ENCODE measurements at regions not wholly inside any gene's neighbourhood (a gene's known extent, or its start where the extent isn't known, plus 50 kb on each side); places are given as distances from the start of the nearest gene placed in this dataset.
"Not testable (repeated sequence)": the region's sequence is repeated elsewhere in the genome, so short reads cannot be mapped to it uniquely, and the experiment has no call there.

GRCh38 chr7:45267262-45267661, 109.7 kb downstream of the RAMP3 start:
- DNase-seq (ENCODE audit: low spot score): no peak

GRCh38 chr7:45268013-45268412, 110.4 kb downstream of the RAMP3 start:
- DNase-seq (ENCODE audit: low spot score): no peak

GRCh38 chr7:45269192-45269591, 111.6 kb downstream of the RAMP3 start:
- DNase-seq (ENCODE audit: low spot score): no peak

GRCh38 chr7:45278763-45279398, 121.3 kb downstream of the RAMP3 start:
- no peak for DNase-seq (ENCODE audit: low spot score)

- not testable (repeated sequence) for DNase-seq (ENCODE audit: low spot score)
Observed at GRCh38 chr7:45289611-45290010, 132.0 kb downstream of the RAMP3 start.

GRCh38 chr7:45290880-45291279, 133.3 kb downstream of the RAMP3 start:
- DNase-seq (ENCODE audit: low spot score): no peak

- no peak for DNase-seq (ENCODE audit: low spot score)
Observed at GRCh38 chr7:45292481-45292880, 134.9 kb downstream of the RAMP3 start.

GRCh38 chr7:45293295-45293942, 135.8 kb downstream of the RAMP3 start:
- no peak for DNase-seq (ENCODE audit: low spot score)

GRCh38 chr7:45294559-45294958, 137.0 kb downstream of the RAMP3 start:
- DNase-seq (ENCODE audit: low spot score): no peak

DNA sequence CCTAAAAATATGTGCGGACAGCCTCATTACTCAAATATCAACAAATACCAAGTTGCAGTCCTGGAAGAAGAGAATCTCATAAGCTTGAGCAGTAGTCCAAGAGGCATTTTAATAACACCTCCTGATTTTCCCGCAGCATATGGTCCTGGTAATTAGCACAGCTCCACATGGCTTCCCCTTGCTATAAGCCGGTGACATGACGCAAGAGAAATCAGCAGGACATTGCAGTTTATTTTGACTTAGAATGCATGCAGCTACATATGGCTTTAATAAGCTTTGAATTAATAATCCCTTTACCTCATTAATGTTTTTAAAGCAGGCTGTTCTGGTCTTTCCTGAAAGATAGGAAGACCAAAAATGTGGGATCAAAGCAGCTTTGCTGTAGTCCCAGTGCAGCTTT, 137.6 kb downstream of the RAMP3 start:
- DNase-seq (ENCODE audit: low spot score): no peak

GRCh38 chr7:45296748-45297147, 139.2 kb downstream of the RAMP3 start:
- no peak for DNase-seq (ENCODE audit: low spot score)

DNA sequence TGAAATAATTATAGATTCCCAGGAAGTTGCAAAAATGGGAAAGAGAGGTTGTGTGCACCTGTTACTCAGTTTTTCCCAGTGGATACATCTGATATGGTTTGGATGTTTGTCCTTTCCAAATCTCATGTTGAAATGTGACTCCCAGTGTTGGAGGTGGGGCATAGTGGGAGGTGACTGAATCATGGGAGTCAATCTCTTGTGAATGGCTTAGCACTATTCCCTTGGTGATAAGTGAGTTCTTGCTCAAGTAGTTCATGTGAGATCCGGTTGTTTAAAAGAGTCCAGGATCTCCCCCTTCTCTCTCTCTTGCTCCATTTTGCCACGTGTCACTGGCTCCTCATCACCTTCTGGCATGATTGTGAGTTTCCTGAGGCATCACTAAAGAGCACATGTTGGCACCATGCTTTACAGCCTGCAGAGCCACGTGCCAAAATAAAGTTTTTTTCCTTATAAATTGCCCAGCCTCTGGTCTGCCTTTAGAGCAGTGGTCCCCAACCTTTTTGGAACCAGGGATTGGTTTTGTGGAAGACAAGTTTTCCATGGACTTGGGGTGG, 149.2 kb downstream of the RAMP3 start:
- no peak for DNase-seq (ENCODE audit: low spot score)

GRCh38 chr7:45311597-45311996, 154.0 kb downstream of the RAMP3 start:
- DNase-seq (ENCODE audit: low spot score): no peak

GRCh38 chr7:45315512-45315911, 157.9 kb downstream of the RAMP3 start:
- DNase-seq (ENCODE audit: low spot score): not testable (repeated sequence)

- no peak for DNase-seq (ENCODE audit: low spot score)
Observed at GRCh38 chr7:45324683-45325237, 167.2 kb downstream of the RAMP3 start.

- DNase-seq (ENCODE audit: low spot score): no peak
Observed at GRCh38 chr7:45325378-45325777, 167.8 kb downstream of the RAMP3 start.

DNA sequence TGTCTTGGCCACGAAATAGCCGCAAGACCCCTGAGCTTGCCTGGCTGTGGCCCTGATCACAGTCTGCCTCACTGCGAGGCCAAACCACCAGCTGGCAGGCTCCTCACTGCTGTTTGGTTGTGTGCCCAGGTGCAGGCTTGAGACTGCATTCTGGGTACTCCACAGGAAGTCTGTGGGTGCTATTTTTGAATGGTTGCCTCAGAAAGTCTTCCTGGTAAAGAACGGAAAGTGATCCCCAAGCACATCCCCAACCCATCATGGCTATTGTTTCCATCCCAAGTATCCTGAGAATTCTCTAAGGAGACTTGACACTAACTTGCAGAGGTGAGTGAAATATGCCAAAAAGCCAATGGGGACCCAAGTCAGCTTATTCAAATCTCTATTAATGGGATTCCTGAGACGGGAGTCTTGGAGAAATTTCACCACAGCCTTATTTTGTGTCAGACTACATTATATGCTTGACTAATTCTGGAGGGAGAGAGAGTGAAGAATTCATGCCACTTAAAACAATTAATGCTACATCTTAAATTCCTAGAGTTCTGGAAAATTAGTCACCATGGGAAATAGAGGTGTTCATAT, 170.9 kb downstream of the RAMP3 start:
- DNase-seq (ENCODE audit: low spot score): no peak

GRCh38 chr7:45331563-45331962, 174.0 kb downstream of the RAMP3 start:
- no peak for DNase-seq (ENCODE audit: low spot score)

DNA sequence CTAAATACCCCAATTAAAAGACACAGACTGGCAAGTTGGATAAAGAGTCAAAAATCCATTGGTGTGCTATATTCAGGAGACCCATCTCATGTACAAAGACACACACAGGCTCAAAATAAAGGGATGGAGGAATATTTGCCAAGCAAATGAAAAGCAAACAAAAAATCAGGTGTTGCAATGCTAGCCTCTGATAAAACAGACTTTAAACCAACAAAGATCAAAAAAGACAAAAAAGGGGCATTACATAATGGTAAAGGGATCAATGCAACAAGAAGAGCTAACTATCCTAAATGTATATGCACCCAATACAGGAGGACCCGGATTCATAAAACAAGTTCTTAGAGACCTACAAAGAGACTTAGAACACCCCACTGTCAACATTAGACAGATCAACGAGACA, 177.4 kb downstream of the RAMP3 start:
- DNase-seq (ENCODE audit: low spot score): not testable (repeated sequence)

GRCh38 chr7:45342236-45342635, 184.6 kb downstream of the RAMP3 start:
- peak; percentile 92 for DNase-seq (ENCODE audit: low spot score)

- DNase-seq (ENCODE audit: low spot score): no peak
Observed at GRCh38 chr7:45343746-45344145, 186.2 kb downstream of the RAMP3 start.

DNA sequence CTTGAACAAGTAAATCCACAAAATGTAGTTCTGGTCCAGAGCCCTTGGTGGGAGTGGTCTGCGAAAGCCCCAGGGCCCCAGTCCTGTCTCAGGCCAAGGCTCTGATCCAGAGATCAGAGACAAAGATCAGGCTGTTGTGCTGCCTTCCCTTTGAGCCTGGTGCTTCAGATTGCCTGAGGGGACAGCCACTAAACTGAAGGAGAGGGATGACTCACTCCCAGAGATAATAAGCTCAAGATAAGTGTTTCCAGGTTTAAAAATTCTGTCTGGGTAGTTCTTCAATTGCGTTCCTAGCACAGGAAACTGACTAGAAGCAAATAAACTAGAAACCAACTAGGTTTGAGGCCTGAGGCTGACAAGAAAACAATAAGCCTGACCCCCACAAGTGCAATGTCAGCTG, 190.2 kb downstream of the RAMP3 start:
- DNase-seq (ENCODE audit: low spot score): peak; percentile 80

GRCh38 chr7:45349090-45349489, 191.5 kb downstream of the RAMP3 start:
- DNase-seq (ENCODE audit: low spot score): no peak
